ENCODE measurements at regions not wholly inside any gene's neighbourhood (a gene's known extent, or its start where the extent isn't known, plus 50 kb on each side); places are given as distances from the start of the nearest gene placed in this dataset.

DNA sequence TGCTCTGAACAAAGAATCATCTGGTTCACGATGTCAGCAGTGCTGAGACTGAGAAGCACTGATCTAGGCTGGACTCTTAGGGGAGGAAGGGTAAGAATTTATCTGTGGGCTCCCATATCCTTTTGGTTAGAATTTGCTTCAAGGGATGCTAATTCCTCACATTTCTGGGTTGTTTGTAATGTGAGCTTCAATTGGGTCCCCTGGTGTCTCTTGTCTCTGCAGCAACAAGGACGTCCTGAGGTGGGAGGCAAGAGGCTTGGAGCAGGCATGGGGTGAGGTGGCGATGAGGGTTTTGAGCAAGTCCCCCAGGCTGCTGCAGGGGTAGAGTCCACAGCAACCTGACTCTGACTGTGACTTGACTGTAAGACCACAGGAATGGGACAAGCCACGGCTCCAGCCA is 213.8 kb upstream of the NLRP1 start:
- Histone ChIP-seq H3K27ac (no peak overlapping the region), H3K27me3 (peaks cover 58% of the 10 kb centered on the region), H3K4me1 (no peaks in the 10 kb centered on the region), H3K4me3 (no peak overlapping the region), H3K36me3 (no peaks in the 10 kb centered on the region), H3K9me3 (peaks cover 0 to 3% (median 0%) of the 10 kb centered on the region in 3 donors)
- 51% methylated on average over 3 of the region's 4 CpGs; no CpG with 5 or more reads in 1 of the 2 donors for WGBS, 2 donors (ENCODE audit: low coverage in 1 of 2)
- no peak for ATAC-seq
- TF ChIP-seq POLR2A (IDR thresholded peaks at IDR 0.05) (no peak), POLR2AphosphoS5 (IDR thresholded peaks at IDR 0.05) (no peak), EP300 (IDR thresholded peaks at IDR 0.05) (no peak)
- TF ChIP-seq, protein P1, sequence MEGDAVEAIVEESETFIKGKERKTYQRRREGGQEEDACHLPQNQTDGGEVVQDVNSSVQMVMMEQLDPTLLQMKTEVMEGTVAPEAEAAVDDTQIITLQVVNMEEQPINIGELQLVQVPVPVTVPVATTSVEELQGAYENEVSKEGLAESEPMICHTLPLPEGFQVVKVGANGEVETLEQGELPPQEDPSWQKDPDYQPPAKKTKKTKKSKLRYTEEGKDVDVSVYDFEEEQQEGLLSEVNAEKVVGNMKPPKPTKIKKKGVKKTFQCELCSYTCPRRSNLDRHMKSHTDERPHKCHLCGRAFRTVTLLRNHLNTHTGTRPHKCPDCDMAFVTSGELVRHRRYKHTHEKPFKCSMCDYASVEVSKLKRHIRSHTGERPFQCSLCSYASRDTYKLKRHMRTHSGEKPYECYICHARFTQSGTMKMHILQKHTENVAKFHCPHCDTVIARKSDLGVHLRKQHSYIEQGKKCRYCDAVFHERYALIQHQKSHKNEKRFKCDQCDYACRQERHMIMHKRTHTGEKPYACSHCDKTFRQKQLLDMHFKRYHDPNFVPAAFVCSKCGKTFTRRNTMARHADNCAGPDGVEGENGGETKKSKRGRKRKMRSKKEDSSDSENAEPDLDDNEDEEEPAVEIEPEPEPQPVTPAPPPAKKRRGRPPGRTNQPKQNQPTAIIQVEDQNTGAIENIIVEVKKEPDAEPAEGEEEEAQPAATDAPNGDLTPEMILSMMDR (IDR thresholded peaks at IDR 0.05) = no peak

DNA sequence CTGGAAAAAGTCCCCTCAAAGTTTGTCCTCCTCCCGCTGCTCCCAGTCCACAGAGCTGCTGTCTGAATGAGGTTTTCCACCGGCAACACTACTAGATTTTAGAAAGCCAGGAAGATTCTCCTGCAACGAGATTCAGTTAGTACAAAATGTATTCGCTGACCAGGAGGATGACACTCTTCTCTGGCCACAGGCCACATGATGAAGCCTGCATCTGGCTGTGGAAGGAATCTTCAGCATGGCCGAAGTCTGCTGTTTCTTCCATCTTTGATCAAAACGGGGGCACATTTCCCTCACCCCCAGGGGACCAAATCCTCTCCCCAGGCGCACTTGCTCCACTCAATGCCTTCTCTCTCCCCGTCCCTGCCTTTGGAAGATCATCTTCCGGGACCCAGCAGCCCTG is 215.8 kb upstream of the NLRP1 start:
- no peak overlapping the region for H3K4me3 ChIP-seq
- H3K9me3 ChIP-seq = no peaks in the 10 kb centered on the region
- no peak for ATAC-seq
- 63 to 67% methylated on average over 6 to 7 of the region's 9 CpGs for WGBS, 2 donors (ENCODE audit: low coverage in 1 of 2)
- H3K36me3 ChIP-seq = no peaks in the 10 kb centered on the region
- H3K27ac ChIP-seq = no peak overlapping the region
- TF ChIP-seq EP300 (IDR thresholded peaks at IDR 0.05) (no peak), POLR2A (IDR thresholded peaks at IDR 0.05) (no peak), POLR2AphosphoS5 (IDR thresholded peaks at IDR 0.05) (no peak)
- TF ChIP-seq, protein P1 (IDR thresholded peaks at IDR 0.05) = no peak
- H3K27me3 ChIP-seq = peaks cover 65% of the 10 kb centered on the region
- no peaks in the 10 kb centered on the region for H3K4me1 ChIP-seq

DNA sequence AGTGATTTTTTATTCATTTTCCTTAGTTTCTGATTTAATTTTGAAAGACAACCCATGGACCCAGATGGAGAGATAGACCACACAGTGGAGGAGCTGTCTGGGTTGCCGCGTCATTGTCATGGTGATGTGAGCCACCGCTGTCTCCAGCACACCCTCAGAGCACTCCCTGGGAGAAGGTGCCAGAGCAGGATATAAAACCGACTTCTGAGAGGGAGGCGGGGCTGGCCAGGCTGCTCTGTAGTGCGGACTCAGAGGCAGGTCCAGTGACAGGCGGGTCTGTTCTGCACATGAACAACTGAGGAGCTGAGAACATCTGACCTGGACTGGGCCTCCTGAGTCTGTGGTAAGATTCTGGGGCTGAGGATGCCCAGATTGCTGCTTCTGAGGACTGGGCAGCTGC is 216.3 kb upstream of the NLRP1 start:
- Histone ChIP-seq H3K27ac (no peak overlapping the region), H3K9me3 (no peaks in the 10 kb centered on the region), H3K4me3 (no peak overlapping the region), H3K4me1 (no peaks in the 10 kb centered on the region), H3K27me3 (peaks cover 68% of the 10 kb centered on the region), H3K36me3 (no peaks in the 10 kb centered on the region)
- ATAC-seq = no peak
- 35% methylated on average over 4 of the region's 7 CpGs; no CpG with 5 or more reads in 1 of the 2 donors for WGBS, 2 donors (ENCODE audit: low coverage in 1 of 2)
- no peak for TF ChIP-seq POLR2AphosphoS5 (IDR thresholded peaks at IDR 0.05)
- no peak for TF ChIP-seq EP300 (IDR thresholded peaks at IDR 0.05)
- TF ChIP-seq, protein P1 (IDR thresholded peaks at IDR 0.05) = no peak
- TF ChIP-seq POLR2A (IDR thresholded peaks at IDR 0.05) = no peak

DNA sequence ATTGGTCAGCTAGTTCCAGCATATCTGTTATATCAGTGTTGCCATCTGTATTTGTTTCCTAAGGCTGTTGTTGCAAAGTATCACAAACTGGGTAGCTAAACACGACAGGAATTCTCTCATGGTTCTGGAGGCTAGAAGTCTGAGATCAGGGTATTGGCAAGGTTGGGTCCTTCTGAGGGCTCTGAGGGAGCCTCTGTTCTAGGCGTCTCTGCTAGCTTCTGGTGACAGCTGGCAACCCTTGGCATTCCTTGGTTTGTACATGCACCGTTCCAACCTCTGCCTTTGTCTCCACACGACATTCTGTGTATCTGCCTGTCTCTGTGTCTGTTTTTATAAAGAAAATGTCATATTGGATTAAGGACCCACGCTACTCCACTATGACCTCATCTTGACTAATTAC is 219.9 kb upstream of the NLRP1 start:
- H3K27ac ChIP-seq = no peak overlapping the region
- no peaks in the 10 kb centered on the region for H3K4me1 ChIP-seq
- 34 to 41% methylated on average over 2 to 5 of the region's 5 CpGs for WGBS, 2 donors (ENCODE audit: low coverage in 1 of 2)
- peaks cover 0 to 8% (median 0%) of the 10 kb centered on the region in 3 donors for H3K9me3 ChIP-seq
- H3K36me3 ChIP-seq = no peaks in the 10 kb centered on the region
- no peak for TF ChIP-seq POLR2AphosphoS5 (IDR thresholded peaks at IDR 0.05)
- TF ChIP-seq POLR2A (IDR thresholded peaks at IDR 0.05) = no peak
- TF ChIP-seq EP300 (IDR thresholded peaks at IDR 0.05) = no peak
- TF ChIP-seq, protein P1 (IDR thresholded peaks at IDR 0.05) = no peak
- H3K27me3 ChIP-seq = peaks cover 61% of the 10 kb centered on the region
- ATAC-seq = no peak
- H3K4me3 ChIP-seq = no peak overlapping the region

DNA sequence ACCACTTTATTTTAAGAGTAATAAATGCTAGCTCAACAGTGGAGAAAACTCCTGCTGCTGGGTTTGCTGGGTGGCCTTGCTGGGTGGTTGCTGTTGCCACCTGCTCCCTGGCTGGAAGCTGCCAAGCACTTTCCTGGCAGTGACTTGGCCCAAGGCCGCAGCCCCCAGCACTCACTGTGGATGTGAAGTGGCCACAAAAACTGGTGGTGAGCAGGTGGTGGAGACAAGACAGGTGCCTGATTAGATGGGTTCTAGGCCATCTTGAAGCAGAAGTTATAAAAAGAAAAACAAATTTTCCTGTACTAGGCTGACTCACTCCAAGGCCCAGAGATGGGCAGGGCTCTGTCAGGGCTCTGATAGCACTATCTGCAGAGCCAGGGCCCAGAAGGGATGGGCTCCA is 224.7 kb upstream of the NLRP1 start:
- no peaks in the 10 kb centered on the region for H3K4me1 ChIP-seq
- peaks cover 0 to 37% (median 0%) of the 10 kb centered on the region in 3 donors for H3K9me3 ChIP-seq
- 100% methylated on average over 1 of the region's 1 CpG; no CpG with 5 or more reads in 1 of the 2 donors for WGBS, 2 donors (ENCODE audit: low coverage in 1 of 2)
- H3K4me3 ChIP-seq = no peak overlapping the region
- H3K27ac ChIP-seq = no peak overlapping the region
- ATAC-seq = no peak
- TF ChIP-seq, protein P1 (IDR thresholded peaks at IDR 0.05) = no peak
- TF ChIP-seq EP300 (IDR thresholded peaks at IDR 0.05) (no peak), POLR2A (IDR thresholded peaks at IDR 0.05) (no peak)
- H3K27me3 ChIP-seq = peaks cover 47% of the 10 kb centered on the region
- H3K36me3 ChIP-seq = no peaks in the 10 kb centered on the region

Data from gastroesophageal sphincter (tissue), 4 donors.